ENCODE measurements at regions not wholly inside any gene's neighbourhood (a gene's known extent, or its start where the extent isn't known, plus 50 kb on each side); places are given as distances from the start of the nearest gene placed in this dataset.

DNA sequence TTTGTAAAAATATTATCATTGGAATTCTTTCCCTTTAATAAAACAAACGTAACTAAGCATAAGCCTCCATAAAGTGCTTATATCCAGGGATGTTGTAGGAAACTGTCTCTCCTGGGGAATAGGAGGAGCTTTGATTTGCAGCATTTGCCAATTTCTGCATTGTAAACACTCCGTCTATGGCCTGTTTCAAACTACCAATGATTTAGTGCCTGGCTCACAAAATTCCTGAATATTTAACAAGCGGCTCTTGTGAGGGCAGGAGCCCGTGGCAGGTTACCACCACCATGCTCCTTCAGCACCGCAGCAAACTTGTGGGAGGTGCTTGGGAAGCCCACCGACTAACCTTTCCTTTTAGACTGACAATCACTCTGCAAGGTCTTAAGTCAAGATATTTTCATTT, 520.3 kb downstream of the SOX11 start:
- ChIA-PET CTCF (no interaction called here), RAD21 (ENCODE audit: low non-redundant PET in 1 of 2, low total read pairs in 2 of 2, uncharacterized antibody in 2 of 2, unreplicated experiment in 2 of 2) (no interaction called here), POLR2A (no interaction called here)
- no peak for TF ChIP-seq YY1 (IDR thresholded peaks at IDR 0.05; ENCODE audit: extremely low read depth, insufficient replicate concordance, low read depth, low read length)
- TF ChIP-seq ELF1 (IDR thresholded peaks at IDR 0.05; ENCODE audit: borderline replicate concordance, low read depth), result no peak
- TF ChIP-seq, protein P1, sequence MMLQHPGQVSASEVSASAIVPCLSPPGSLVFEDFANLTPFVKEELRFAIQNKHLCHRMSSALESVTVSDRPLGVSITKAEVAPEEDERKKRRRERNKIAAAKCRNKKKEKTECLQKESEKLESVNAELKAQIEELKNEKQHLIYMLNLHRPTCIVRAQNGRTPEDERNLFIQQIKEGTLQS (IDR thresholded peaks at IDR 0.05), result no peak
- TF ChIP-seq CBX3 (IDR thresholded peaks at IDR 0.05; ENCODE audit: low read depth), result no peak
- no peak for TF ChIP-seq POLR2A (IDR thresholded peaks at IDR 0.05; ENCODE audit: borderline replicate concordance, extremely low read depth, insufficient read depth, insufficient read length)
- TF ChIP-seq JUND (IDR thresholded peaks at IDR 0.05), result no peak
- TF ChIP-seq RAD21 (IDR thresholded peaks at IDR 0.05; ENCODE audit: low read depth), result no peak
- TF ChIP-seq SRF (IDR thresholded peaks at IDR 0.05; ENCODE audit: low read depth), result no peak
- no peak for TF ChIP-seq EGR1 (IDR thresholded peaks at IDR 0.05; ENCODE audit: low read depth)
- TF ChIP-seq, protein P2, sequence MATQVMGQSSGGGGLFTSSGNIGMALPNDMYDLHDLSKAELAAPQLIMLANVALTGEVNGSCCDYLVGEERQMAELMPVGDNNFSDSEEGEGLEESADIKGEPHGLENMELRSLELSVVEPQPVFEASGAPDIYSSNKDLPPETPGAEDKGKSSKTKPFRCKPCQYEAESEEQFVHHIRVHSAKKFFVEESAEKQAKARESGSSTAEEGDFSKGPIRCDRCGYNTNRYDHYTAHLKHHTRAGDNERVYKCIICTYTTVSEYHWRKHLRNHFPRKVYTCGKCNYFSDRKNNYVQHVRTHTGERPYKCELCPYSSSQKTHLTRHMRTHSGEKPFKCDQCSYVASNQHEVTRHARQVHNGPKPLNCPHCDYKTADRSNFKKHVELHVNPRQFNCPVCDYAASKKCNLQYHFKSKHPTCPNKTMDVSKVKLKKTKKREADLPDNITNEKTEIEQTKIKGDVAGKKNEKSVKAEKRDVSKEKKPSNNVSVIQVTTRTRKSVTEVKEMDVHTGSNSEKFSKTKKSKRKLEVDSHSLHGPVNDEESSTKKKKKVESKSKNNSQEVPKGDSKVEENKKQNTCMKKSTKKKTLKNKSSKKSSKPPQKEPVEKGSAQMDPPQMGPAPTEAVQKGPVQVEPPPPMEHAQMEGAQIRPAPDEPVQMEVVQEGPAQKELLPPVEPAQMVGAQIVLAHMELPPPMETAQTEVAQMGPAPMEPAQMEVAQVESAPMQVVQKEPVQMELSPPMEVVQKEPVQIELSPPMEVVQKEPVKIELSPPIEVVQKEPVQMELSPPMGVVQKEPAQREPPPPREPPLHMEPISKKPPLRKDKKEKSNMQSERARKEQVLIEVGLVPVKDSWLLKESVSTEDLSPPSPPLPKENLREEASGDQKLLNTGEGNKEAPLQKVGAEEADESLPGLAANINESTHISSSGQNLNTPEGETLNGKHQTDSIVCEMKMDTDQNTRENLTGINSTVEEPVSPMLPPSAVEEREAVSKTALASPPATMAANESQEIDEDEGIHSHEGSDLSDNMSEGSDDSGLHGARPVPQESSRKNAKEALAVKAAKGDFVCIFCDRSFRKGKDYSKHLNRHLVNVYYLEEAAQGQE (IDR thresholded peaks at IDR 0.05; ENCODE audit: low read depth), result no peak
- no peak for TF ChIP-seq EZH2phosphoT487 (IDR thresholded peaks at IDR 0.05; ENCODE audit: borderline replicate concordance)
- TF ChIP-seq, protein P3, sequence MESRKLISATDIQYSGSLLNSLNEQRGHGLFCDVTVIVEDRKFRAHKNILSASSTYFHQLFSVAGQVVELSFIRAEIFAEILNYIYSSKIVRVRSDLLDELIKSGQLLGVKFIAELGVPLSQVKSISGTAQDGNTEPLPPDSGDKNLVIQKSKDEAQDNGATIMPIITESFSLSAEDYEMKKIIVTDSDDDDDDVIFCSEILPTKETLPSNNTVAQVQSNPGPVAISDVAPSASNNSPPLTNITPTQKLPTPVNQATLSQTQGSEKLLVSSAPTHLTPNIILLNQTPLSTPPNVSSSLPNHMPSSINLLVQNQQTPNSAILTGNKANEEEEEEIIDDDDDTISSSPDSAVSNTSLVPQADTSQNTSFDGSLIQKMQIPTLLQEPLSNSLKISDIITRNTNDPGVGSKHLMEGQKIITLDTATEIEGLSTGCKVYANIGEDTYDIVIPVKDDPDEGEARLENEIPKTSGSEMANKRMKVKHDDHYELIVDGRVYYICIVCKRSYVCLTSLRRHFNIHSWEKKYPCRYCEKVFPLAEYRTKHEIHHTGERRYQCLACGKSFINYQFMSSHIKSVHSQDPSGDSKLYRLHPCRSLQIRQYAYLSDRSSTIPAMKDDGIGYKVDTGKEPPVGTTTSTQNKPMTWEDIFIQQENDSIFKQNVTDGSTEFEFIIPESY (IDR thresholded peaks at IDR 0.05; ENCODE audit: extremely low read depth, insufficient replicate concordance, low read length), result no peak
- TF ChIP-seq TCF7L2 (IDR thresholded peaks at IDR 0.05; ENCODE audit: borderline replicate concordance, extremely low read depth, insufficient read depth, insufficient read length), result no peak
- no peak for TF ChIP-seq ZFX (IDR thresholded peaks at IDR 0.05)
- no peak for TF ChIP-seq FOSL1 (IDR thresholded peaks at IDR 0.05; ENCODE audit: low read depth)
- TF ChIP-seq CEBPB (IDR thresholded peaks at IDR 0.05; ENCODE audit: low read depth), result no peak
- TF ChIP-seq SP1 (IDR thresholded peaks at IDR 0.05; ENCODE audit: low read depth), result no peak
- TF ChIP-seq, protein P4, sequence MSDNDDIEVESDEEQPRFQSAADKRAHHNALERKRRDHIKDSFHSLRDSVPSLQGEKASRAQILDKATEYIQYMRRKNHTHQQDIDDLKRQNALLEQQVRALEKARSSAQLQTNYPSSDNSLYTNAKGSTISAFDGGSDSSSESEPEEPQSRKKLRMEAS (IDR thresholded peaks at IDR 0.05), result no peak
- no peak for TF ChIP-seq EZH2 (IDR thresholded peaks at IDR 0.05)
- no peak for TF ChIP-seq POLR2AphosphoS5 (IDR thresholded peaks at IDR 0.05; ENCODE audit: low read depth, low read length)
- Histone ChIP-seq H3K27me3 (ENCODE audit: insufficient read depth, low read length) (no peaks in the 10 kb centered on the region), H3K4me1 (ENCODE audit: control insufficient read depth in 1 of 2, insufficient read depth in 2 of 2, low read length in 2 of 2) (no peaks in the 10 kb centered on the region), H3K27ac (ENCODE audit: low read depth, low read length) (no peak overlapping the region), H3K9me3 (ENCODE audit: control insufficient read depth in 1 of 2, insufficient read depth in 1 of 2, low read depth in 1 of 2, low read length in 2 of 2) (peaks cover 0 to 9% of the 10 kb centered on the region in 2 experiments; a peak in 2 of 4 replicates), H3K36me3 (ENCODE audit: control insufficient read depth in 1 of 2, insufficient read depth in 2 of 2, low read length in 2 of 2) (no peaks in the 10 kb centered on the region), H3K79me2 (ENCODE audit: insufficient read depth, low read length) (no peaks in the 10 kb centered on the region), H3K9me2 (ENCODE audit: insufficient read depth) (no peaks in the 10 kb centered on the region), H3K9ac (ENCODE audit: low read length) (no peak overlapping the region), H4K20me1 (ENCODE audit: insufficient read depth) (no peaks in the 10 kb centered on the region), H3K4me3 (replicated peaks in 1 of 2; ENCODE audit: low read depth in 1 of 2, low read length in 2 of 2) (no peak overlapping the region), H3K4me2 (ENCODE audit: low read length) (no peak overlapping the region), H2AFZ (ENCODE audit: low read depth, low read length, poor library complexity, severe bottlenecking) (no peak overlapping the region)
- intact Hi-C loops (cut with micrococcal nuclease), result no loop called here
- BruUV-seq (replicated peaks), result no TSS peak
- ATAC-seq (no peak), DNase-seq (ENCODE audit: low read depth, low spot score) (no peak)

Data from HCT116 (cell line).